ENCODE measurements at regions not wholly inside any gene's neighbourhood (a gene's known extent, or its start where the extent isn't known, plus 50 kb on each side); places are given as distances from the start of the nearest gene placed in this dataset.
A peak's percentile ranks its signal among the peaks of the same experiment; 100 is the strongest.
"Not testable (repeated sequence)": the region's sequence is repeated elsewhere in the genome, so short reads cannot be mapped to it uniquely, and the experiment has no call there.

GRCh38 chr15:58369261-58369701 is 62.5 kb upstream of the LIPC start:
- Histone ChIP-seq H3K4me3 (ENCODE audit: low read depth, low read length) (no peak overlapping the region), H3K36me3 (ENCODE audit: control insufficient read depth, insufficient read depth, low read length) (no peaks in the 10 kb centered on the region), H3K27ac (ENCODE audit: low read depth, low read length) (no peak overlapping the region), H3K4me1 (ENCODE audit: control insufficient read depth, insufficient read depth, low read length) (no peaks in the 10 kb centered on the region), H3K9me3 (ENCODE audit: control insufficient read depth, insufficient read depth, low read length) (peaks cover 2% of the 10 kb centered on the region), H3K27me3 (ENCODE audit: control insufficient read depth, insufficient read depth, low read length) (no peaks in the 10 kb centered on the region)
- 90% methylated on average over 1 of the region's 5 CpGs for WGBS (ENCODE audit: insufficient coverage)
- DNase-seq (ENCODE audit: low read depth in 4 of 6, low spot score in 6 of 6) = peak in 1 of 6 donors; percentile 26

GRCh38 chr15:58369956-58370355 is 61.8 kb upstream of the LIPC start:
- H3K4me3 ChIP-seq (ENCODE audit: low read depth, low read length) = no peak overlapping the region
- no peak overlapping the region for H3K27ac ChIP-seq (ENCODE audit: low read depth, low read length)
- DNase-seq (ENCODE audit: low read depth in 4 of 6, low spot score in 6 of 6) = no peak
- no CpG with 5 or more reads among the region's 3 CpGs for WGBS (ENCODE audit: insufficient coverage)
- peaks cover 2% of the 10 kb centered on the region for H3K9me3 ChIP-seq (ENCODE audit: control insufficient read depth, insufficient read depth, low read length)
- H3K4me1 ChIP-seq (ENCODE audit: control insufficient read depth, insufficient read depth, low read length) = no peaks in the 10 kb centered on the region
- H3K27me3 ChIP-seq (ENCODE audit: control insufficient read depth, insufficient read depth, low read length) = no peaks in the 10 kb centered on the region
- H3K36me3 ChIP-seq (ENCODE audit: control insufficient read depth, insufficient read depth, low read length) = no peaks in the 10 kb centered on the region

- Histone ChIP-seq H3K4me3 (ENCODE audit: low read depth, low read length) (no peak overlapping the region), H3K27me3 (ENCODE audit: control insufficient read depth, insufficient read depth, low read length) (no peaks in the 10 kb centered on the region), H3K9me3 (ENCODE audit: control insufficient read depth, insufficient read depth, low read length) (peaks cover 5% of the 10 kb centered on the region), H3K4me1 (ENCODE audit: control insufficient read depth, insufficient read depth, low read length) (no peaks in the 10 kb centered on the region), H3K27ac (ENCODE audit: low read depth, low read length) (no peak overlapping the region), H3K36me3 (ENCODE audit: control insufficient read depth, insufficient read depth, low read length) (no peaks in the 10 kb centered on the region)
- WGBS (ENCODE audit: insufficient coverage) = 70% methylated on average over 2 of the region's 3 CpGs
- no peak for DNase-seq (ENCODE audit: low read depth in 4 of 6, low spot score in 6 of 6)
Measured at GRCh38 chr15:58374147-58374546, 57.6 kb upstream of the LIPC start.

- Histone ChIP-seq H3K9me3 (ENCODE audit: control insufficient read depth, insufficient read depth, low read length) (peaks cover 3% of the 10 kb centered on the region), H3K36me3 (ENCODE audit: control insufficient read depth, insufficient read depth, low read length) (no peaks in the 10 kb centered on the region)
Measured at GRCh38 chr15:58377193-58377592, 54.6 kb upstream of the LIPC start.

GRCh38 chr15:58378241-58379085 is 53.3 kb upstream of the LIPC start:
- Histone ChIP-seq H3K36me3 (ENCODE audit: control insufficient read depth, insufficient read depth, low read length) (no peaks in the 10 kb centered on the region), H3K4me1 (ENCODE audit: control insufficient read depth, insufficient read depth, low read length) (no peaks in the 10 kb centered on the region), H3K27ac (ENCODE audit: low read depth, low read length) (no peak overlapping the region), H3K4me3 (ENCODE audit: low read depth, low read length) (no peak overlapping the region), H3K27me3 (ENCODE audit: control insufficient read depth, insufficient read depth, low read length) (no peaks in the 10 kb centered on the region), H3K9me3 (ENCODE audit: control insufficient read depth, insufficient read depth, low read length) (peaks cover 3% of the 10 kb centered on the region)
- WGBS (ENCODE audit: insufficient coverage) = 95% methylated on average over 5 of the region's 6 CpGs
- DNase-seq (ENCODE audit: low read depth in 4 of 6, low spot score in 6 of 6) = no peak

More at GRCh38 chr15:58377193-58377592, 54.6 kb upstream of the LIPC start:
- DNase-seq (ENCODE audit: low read depth in 4 of 6, low spot score in 6 of 6) = no peak
- Histone ChIP-seq H3K27me3 (ENCODE audit: control insufficient read depth, insufficient read depth, low read length) (no peaks in the 10 kb centered on the region), H3K27ac (ENCODE audit: low read depth, low read length) (no peak overlapping the region), H3K4me1 (ENCODE audit: control insufficient read depth, insufficient read depth, low read length) (no peaks in the 10 kb centered on the region), H3K4me3 (ENCODE audit: low read depth, low read length) (no peak overlapping the region)
- no CpG with 5 or more reads among the region's 2 CpGs for WGBS (ENCODE audit: insufficient coverage)

- DNase-seq (ENCODE audit: low read depth in 4 of 6, low spot score in 6 of 6); H3K9me3 ChIP-seq (ENCODE audit: control insufficient read depth, insufficient read depth, low read length): not testable (repeated sequence)
Measured at GRCh38 chr15:58379454-58379853, 52.3 kb upstream of the LIPC start.

GRCh38 chr15:58380280-58380945 is 51.4 kb upstream of the LIPC start:
- Histone ChIP-seq H3K36me3 (ENCODE audit: control insufficient read depth, insufficient read depth, low read length) (no peaks in the 10 kb centered on the region), H3K27ac (ENCODE audit: low read depth, low read length) (no peak overlapping the region), H3K4me1 (ENCODE audit: control insufficient read depth, insufficient read depth, low read length) (no peaks in the 10 kb centered on the region), H3K27me3 (ENCODE audit: control insufficient read depth, insufficient read depth, low read length) (no peaks in the 10 kb centered on the region), H3K4me3 (ENCODE audit: low read depth, low read length) (no peak overlapping the region), H3K9me3 (ENCODE audit: control insufficient read depth, insufficient read depth, low read length) (peaks cover 3% of the 10 kb centered on the region)
- 56% methylated on average over 1 of the region's 4 CpGs for WGBS (ENCODE audit: insufficient coverage)
- DNase-seq (ENCODE audit: low read depth in 4 of 6, low spot score in 6 of 6) = no peak

More at GRCh38 chr15:58379454-58379853, 52.3 kb upstream of the LIPC start:
- H3K27ac ChIP-seq (ENCODE audit: low read depth, low read length); H3K4me1 ChIP-seq (ENCODE audit: control insufficient read depth, insufficient read depth, low read length); H3K27me3 ChIP-seq (ENCODE audit: control insufficient read depth, insufficient read depth, low read length); H3K36me3 ChIP-seq (ENCODE audit: control insufficient read depth, insufficient read depth, low read length); H3K4me3 ChIP-seq (ENCODE audit: low read depth, low read length): not testable (repeated sequence)

GRCh38 chr15:58381697-58382096 is 50.1 kb upstream of the LIPC start:
- 85% methylated on average over 2 of the region's 4 CpGs for WGBS (ENCODE audit: insufficient coverage)

More at GRCh38 chr15:58381697-58382096, 50.1 kb upstream of the LIPC start:
- Histone ChIP-seq H3K36me3 (ENCODE audit: control insufficient read depth, insufficient read depth, low read length) (no peaks in the 10 kb centered on the region), H3K9me3 (ENCODE audit: control insufficient read depth, insufficient read depth, low read length) (peaks cover 3% of the 10 kb centered on the region), H3K27ac (ENCODE audit: low read depth, low read length) (no peak overlapping the region), H3K27me3 (ENCODE audit: control insufficient read depth, insufficient read depth, low read length) (no peaks in the 10 kb centered on the region), H3K4me3 (ENCODE audit: low read depth, low read length) (no peak overlapping the region), H3K4me1 (ENCODE audit: control insufficient read depth, insufficient read depth, low read length) (no peaks in the 10 kb centered on the region)
- peak in 1 of 6 donors; percentile 26 for DNase-seq (ENCODE audit: low read depth in 4 of 6, low spot score in 6 of 6)
